ENCODE measurements at regions not wholly inside any gene's neighbourhood (a gene's known extent, or its start where the extent isn't known, plus 50 kb on each side); places are given as distances from the start of the nearest gene placed in this dataset.

DNA sequence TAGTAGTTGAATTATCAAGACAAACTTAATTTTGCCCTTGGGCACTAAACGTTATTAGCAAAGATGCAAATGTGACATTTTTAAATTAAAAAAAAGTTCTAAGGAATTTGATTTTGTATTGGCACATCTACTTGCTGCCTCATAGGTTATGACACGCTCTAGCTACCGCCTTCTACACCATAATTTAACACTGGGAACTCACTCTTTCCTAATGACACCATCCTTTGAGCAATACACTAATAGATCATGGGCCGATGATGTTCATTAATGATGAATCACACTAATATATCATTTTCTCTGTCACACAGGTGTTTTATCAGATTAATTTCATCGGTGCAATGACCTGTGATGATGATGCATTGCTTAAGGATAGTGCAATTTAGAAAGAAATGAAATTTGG lies 528.8 kb upstream of the PCDH9 start:
- no peak overlapping the region for H3K4me3 ChIP-seq (ENCODE audit: low read depth, low read length)
- no peak for TF ChIP-seq CTCF (IDR thresholded peaks at IDR 0.05; ENCODE audit: low read depth, low read length)

- TF ChIP-seq CTCF (IDR thresholded peaks at IDR 0.05; ENCODE audit: low read depth, low read length) = no peak
- H3K4me3 ChIP-seq (ENCODE audit: low read depth, low read length) = no peak overlapping the region
Observed at GRCh38 chr13:67754012-67754411, 523.9 kb upstream of the PCDH9 start.

DNA sequence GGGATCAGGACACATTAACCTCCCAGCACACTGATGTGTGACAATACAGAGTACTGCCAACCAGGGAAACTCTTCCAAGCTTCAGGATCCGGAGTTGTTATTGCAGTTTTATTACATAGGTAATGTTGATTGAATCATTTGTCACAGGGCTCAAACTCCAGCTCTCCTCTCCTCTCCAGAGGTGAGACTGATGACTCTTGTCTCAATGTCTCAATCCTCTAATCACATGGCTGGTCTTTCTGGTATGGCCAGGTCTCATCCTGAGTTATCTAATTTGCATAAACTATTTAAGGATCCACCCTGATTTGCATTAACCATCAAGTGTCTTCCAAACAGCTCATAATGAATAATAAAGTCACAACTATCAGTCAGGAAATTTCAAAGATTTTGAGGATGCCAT lies 522.6 kb upstream of the PCDH9 start:
- no peak for TF ChIP-seq CTCF (IDR thresholded peaks at IDR 0.05; ENCODE audit: low read depth, low read length)
- H3K4me3 ChIP-seq (ENCODE audit: low read depth, low read length) = no peak overlapping the region

DNA sequence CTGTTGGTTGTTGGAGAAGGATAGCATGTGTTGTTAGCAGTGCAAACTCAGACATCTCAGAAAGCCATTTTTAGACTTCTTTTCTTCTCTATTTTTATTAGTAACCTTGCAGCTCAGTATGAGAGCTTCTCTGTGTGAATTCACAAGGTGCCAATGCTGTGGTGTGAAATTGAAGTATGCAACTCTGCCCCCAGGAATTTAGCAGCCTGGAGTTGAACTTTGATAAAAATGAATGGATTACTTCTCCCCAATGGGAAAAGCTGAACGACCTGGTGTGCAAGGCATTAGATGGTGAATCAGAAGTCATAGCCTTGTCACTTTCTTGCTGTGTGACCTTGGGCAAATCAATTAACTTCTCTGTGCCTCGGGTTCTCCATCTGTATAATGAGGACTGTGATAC lies 512.3 kb upstream of the PCDH9 start:
- no peak overlapping the region for H3K4me3 ChIP-seq (ENCODE audit: low read depth, low read length)
- no peak for TF ChIP-seq CTCF (IDR thresholded peaks at IDR 0.05; ENCODE audit: low read depth, low read length)

- TF ChIP-seq CTCF (IDR thresholded peaks at IDR 0.05; ENCODE audit: low read depth, low read length) = no peak
Observed at GRCh38 chr13:67740871-67741535, 510.9 kb upstream of the PCDH9 start.

GRCh38 chr13:67736646-67737420 lies 506.7 kb upstream of the PCDH9 start:
- no peak overlapping the region for H3K4me3 ChIP-seq (ENCODE audit: low read depth, low read length)
- no peak for TF ChIP-seq CTCF (IDR thresholded peaks at IDR 0.05; ENCODE audit: low read depth, low read length)

More at GRCh38 chr13:67740871-67741535, 510.9 kb upstream of the PCDH9 start:
- no peak overlapping the region for H3K4me3 ChIP-seq (ENCODE audit: low read depth, low read length)

DNA sequence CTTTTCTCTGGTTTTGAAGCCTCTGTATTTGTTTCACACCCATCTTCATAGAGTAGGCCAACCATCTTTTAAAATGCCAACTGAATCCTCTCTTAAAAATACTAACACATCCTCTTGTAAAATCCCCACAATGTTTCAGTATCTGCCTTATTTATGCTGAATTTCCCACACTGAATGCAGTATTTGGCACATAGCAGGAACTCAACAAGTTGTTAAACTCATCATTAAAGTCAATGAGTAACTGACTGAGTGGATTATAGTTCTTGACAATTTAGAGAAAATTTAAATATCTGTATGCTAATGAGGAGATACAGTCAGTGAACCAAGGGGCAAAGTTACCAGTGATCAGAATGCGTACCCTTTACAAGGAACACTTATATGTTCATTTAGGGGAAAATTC lies 505.5 kb upstream of the PCDH9 start:
- no peak for TF ChIP-seq CTCF (IDR thresholded peaks at IDR 0.05; ENCODE audit: low read depth, low read length)
- H3K4me3 ChIP-seq (ENCODE audit: low read depth, low read length) = no peak overlapping the region

Measured in WI38 (cell line).